Parathyroid adenoma (tissue), 2 donors: ENCODE measurements at regions not wholly inside any gene's neighbourhood (a gene's known extent, or its start where the extent isn't known, plus 50 kb on each side); places are given as distances from the start of the nearest gene placed in this dataset.
"Not testable (repeated sequence)": the region's sequence is repeated elsewhere in the genome, so short reads cannot be mapped to it uniquely, and the experiment has no call there.

ENCODE experiments used
- H2AFZ ChIP-seq: fragments of 300-600 bp; sonication (generic); one replicate; pipeline ENCODE4 v1.7.0; 2017; ENCODE audit warnings: antibody characterized with exemption, mild to moderate bottlenecking
- H3K27ac ChIP-seq: fragments of 300-600 bp; sonication (generic); one replicate; pipeline ENCODE4 v1.7.0; 2017
- H3K27me3 ChIP-seq: fragments of 300-600 bp; sonication (generic); one replicate; pipeline ENCODE4 v1.7.0; 2017; ENCODE audit warnings: low read length; ENCODE audit not compliant: control insufficient read depth, insufficient read depth
- H3K36me3 ChIP-seq: fragments of 300-600 bp; sonication (generic); one replicate; pipeline ENCODE4 v1.7.0; 2017; ENCODE audit warnings: low read length; ENCODE audit not compliant: control insufficient read depth, insufficient read depth
- H3K4me1 ChIP-seq: fragments of 300-600 bp; sonication (generic); one replicate; pipeline ENCODE4 v1.7.0; 2017; ENCODE audit warnings: control low read depth
- H3K4me2 ChIP-seq: fragments of 300-600 bp; sonication (generic); one replicate; pipeline ENCODE4 v1.7.0; 2017; ENCODE audit warnings: low read length
- H3K4me3 ChIP-seq: fragments of 300-600 bp; sonication (generic); one replicate; pipeline ENCODE4 v1.7.0; 2017; ENCODE audit warnings: low read depth, low read length
- H3K79me2 ChIP-seq: fragments of 300-600 bp; sonication (generic); one replicate; pipeline ENCODE4 v1.7.0; 2017; ENCODE audit warnings: control low read depth
- H3K9ac ChIP-seq: fragments of 300-600 bp; sonication (generic); one replicate; pipeline ENCODE4 v1.7.0; 2017; ENCODE audit warnings: mild to moderate bottlenecking
- H3K9me3 ChIP-seq: fragments of 300-600 bp; sonication (generic); one replicate; pipeline ENCODE4 v1.7.0; 2017; ENCODE audit warnings: low read length; ENCODE audit not compliant: control insufficient read depth
- TF ChIP-seq, protein P1 (sequence below): fragments of 300-600 bp; sonication (generic); IDR thresholded peaks from one replicate; pipeline ENCODE4 v1.7.0; 2017; ENCODE audit warnings: antibody characterized with exemption, mild to moderate bottlenecking
- donor health status: primary hyperparathyroidism.

DNA sequence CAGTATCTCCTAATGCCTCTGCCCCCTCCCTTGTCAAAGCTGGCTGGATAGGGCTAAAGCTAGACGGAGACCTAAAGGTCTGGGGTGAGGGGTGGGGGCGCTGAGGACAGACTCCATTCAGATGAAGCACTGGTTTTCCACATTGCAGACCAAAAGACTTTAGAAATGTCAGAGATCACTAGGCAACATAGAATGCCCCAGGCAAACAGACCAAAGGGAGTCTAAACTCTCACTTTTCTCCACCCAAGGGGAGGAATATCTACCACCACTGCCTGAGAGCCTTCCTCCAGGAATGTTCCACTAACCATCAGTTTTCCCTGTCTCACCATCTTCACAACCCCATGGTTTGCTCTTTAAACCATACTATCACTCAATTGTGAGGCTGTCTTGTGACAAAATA is 106.9 kb upstream of the KRAS start:
- no peak overlapping the region for H2AFZ ChIP-seq
- no peak overlapping the region for H3K4me2 ChIP-seq
- no peaks in the 10 kb centered on the region for H3K9me3 ChIP-seq
- no peak overlapping the region for H3K9ac ChIP-seq
- no peaks in the 10 kb centered on the region for H3K79me2 ChIP-seq
- no peaks in the 10 kb centered on the region for H3K4me1 ChIP-seq
- TF ChIP-seq, protein P1, sequence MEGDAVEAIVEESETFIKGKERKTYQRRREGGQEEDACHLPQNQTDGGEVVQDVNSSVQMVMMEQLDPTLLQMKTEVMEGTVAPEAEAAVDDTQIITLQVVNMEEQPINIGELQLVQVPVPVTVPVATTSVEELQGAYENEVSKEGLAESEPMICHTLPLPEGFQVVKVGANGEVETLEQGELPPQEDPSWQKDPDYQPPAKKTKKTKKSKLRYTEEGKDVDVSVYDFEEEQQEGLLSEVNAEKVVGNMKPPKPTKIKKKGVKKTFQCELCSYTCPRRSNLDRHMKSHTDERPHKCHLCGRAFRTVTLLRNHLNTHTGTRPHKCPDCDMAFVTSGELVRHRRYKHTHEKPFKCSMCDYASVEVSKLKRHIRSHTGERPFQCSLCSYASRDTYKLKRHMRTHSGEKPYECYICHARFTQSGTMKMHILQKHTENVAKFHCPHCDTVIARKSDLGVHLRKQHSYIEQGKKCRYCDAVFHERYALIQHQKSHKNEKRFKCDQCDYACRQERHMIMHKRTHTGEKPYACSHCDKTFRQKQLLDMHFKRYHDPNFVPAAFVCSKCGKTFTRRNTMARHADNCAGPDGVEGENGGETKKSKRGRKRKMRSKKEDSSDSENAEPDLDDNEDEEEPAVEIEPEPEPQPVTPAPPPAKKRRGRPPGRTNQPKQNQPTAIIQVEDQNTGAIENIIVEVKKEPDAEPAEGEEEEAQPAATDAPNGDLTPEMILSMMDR: no peak
- H3K36me3 ChIP-seq: no peaks in the 10 kb centered on the region
- no peak overlapping the region for H3K4me3 ChIP-seq
- H3K27ac ChIP-seq: no peak overlapping the region
- no peaks in the 10 kb centered on the region for H3K27me3 ChIP-seq

DNA sequence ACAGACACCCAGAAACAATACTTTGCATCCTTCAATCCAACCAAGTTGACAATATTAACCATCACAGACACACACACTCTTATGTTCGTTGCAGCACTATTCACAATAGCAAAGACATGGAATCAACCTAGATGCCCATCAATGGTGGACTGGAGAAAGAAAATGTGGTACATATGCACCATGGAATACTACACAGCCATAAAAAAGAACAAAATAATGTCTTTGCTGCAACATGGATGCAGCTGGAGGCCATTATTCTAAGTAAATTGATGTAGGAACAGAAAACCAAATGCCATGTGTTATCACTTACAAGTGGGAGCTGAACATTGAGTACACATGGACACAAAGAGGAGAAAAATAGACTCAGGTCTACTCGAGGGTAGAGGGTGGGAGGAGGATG is 102.2 kb upstream of the KRAS start:
- not testable (repeated sequence) for H3K4me1 ChIP-seq, H3K79me2 ChIP-seq, H3K36me3 ChIP-seq, H3K9ac ChIP-seq, H3K27ac ChIP-seq, H3K27me3 ChIP-seq, H3K4me3 ChIP-seq, H3K4me2 ChIP-seq, H3K9me3 ChIP-seq, H2AFZ ChIP-seq

DNA sequence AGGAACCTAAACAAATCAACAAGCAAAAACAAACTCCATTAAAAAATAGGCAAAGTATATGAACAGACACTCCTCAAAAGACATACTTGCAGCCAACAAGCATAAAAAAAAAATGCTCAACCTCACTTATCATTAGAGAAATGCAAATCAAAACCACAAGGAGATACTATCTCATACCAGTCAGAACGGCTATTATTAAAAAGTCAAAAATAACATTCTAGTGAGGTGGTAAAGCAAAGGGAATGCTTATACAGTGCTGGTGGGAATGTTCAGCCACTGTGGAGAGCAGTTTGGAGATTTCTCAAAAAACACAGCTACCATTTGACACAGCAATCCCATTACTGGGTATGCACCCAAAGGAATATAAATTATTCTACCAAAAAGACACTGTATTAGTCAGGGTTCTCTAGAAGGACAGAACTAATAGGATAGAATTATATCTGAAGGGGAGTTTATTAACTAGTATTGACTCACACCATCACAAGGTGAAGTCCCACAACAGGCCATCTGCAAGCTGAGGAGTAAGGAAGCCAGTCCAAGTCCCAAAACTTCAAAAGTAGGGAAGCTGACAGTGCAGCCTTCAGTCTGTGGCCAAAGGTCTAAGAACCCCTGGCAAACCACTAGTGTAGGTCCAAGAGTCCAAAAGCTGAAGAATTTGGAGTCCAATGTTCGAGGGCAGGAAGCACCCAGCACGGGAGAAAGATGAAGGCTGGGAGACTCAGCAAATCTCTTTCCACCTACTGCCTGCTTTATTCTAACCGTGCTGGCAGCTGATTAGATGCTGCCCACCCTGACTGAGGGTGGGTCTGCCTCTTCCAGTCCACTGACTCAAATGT is 101.6 kb upstream of the KRAS start:
- H3K27ac ChIP-seq: no peak overlapping the region
- no peaks in the 10 kb centered on the region for H3K4me1 ChIP-seq
- no peaks in the 10 kb centered on the region for H3K9me3 ChIP-seq
- no peak overlapping the region for H3K9ac ChIP-seq
- no peak overlapping the region for H2AFZ ChIP-seq
- no peaks in the 10 kb centered on the region for H3K27me3 ChIP-seq
- no peaks in the 10 kb centered on the region for H3K36me3 ChIP-seq
- no peak overlapping the region for H3K4me2 ChIP-seq
- TF ChIP-seq, protein P1: no peak
- no peaks in the 10 kb centered on the region for H3K79me2 ChIP-seq
- H3K4me3 ChIP-seq: no peak overlapping the region

DNA sequence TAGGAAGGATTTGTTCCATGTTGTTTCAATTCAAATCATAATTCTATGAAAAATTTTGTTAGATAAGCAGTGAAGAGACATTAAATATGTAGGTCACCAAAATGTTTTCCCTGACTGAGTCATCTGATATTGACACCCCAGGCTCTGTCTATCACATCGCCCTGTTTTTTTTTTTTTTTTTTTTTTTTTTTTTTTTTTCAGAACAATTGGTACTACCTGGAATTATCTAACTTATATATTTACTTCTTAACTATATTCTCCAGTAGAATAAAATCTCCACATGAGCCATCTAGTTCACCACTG is 97.8 kb upstream of the KRAS start:
- Histone ChIP-seq H3K79me2 (no peaks in the 10 kb centered on the region), H2AFZ (no peak overlapping the region), H3K27ac (no peak overlapping the region), H3K4me3 (no peak overlapping the region), H3K36me3 (no peaks in the 10 kb centered on the region), H3K4me1 (no peaks in the 10 kb centered on the region), H3K4me2 (no peak overlapping the region), H3K9me3 (no peaks in the 10 kb centered on the region), H3K27me3 (no peaks in the 10 kb centered on the region), H3K9ac (no peak overlapping the region)
- TF ChIP-seq, protein P1: no peak

DNA sequence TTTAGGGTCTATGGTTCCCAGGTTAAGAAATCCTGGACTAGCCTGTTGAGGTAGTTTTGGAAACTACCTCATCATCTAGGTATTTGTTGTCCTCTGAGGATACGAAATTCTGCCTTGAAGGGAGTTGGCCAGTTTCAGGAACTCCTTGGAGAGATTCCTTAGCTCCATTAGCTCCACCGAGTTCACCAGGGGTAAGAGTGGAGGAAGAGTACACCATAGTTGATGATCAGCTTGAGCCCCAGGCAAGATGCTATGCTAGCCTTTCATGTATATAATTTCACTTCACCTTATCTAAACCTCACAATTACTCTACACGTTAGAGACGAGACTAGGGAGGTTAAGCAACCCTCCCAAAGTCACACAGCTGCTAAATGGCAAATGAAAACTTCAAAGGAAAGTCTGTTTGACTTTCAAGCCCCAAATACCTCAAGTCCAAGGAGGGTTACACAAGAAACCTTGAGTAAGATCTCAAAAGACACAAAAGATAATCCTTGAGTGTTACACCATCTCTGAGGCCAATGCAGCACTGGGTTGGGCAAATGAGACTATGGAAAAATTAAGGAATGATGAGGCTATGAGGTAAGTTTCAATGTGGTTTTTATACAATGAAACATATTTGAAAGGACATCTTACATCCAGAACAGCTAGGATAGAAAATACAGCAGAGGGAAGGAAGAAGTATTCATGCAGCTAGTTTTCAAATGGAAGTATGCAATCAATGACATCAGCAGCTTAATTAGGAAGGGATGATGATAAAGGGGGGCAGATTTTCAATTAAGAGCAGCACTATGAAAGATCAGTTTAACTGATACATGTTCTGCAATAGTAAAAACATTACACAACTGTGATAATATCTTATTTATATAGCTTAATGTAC is 97.2 kb upstream of the KRAS start:
- TF ChIP-seq, protein P1: no peak

DNA sequence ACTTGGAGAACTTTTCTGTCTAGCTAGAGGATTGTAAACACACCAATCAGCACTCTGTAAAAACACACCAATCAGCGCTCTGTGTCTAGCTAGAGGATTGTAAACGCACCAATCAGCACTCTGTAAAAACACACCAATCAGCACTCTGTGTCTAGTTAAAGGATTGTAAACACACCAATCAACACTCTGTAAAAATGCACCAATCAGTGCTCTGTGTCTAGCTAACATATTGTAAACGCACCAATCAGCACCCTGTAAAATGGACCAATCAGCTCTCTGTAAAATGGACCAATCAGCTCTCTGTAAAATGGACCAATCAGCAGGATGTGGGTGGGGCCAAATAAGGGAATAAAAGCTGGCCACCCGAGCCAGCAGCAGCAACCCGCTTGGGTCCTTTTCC is 91.1 kb upstream of the KRAS start:
- H3K27ac ChIP-seq, H3K4me2 ChIP-seq, H2AFZ ChIP-seq, H3K4me3 ChIP-seq, H3K9ac ChIP-seq, H3K4me1 ChIP-seq, H3K79me2 ChIP-seq, H3K27me3 ChIP-seq, H3K36me3 ChIP-seq, H3K9me3 ChIP-seq: not testable (repeated sequence)

More for the DNA sequence above, 97.2 kb upstream of the KRAS start:
- H3K36me3 ChIP-seq: no peaks in the 10 kb centered on the region
- H3K4me3 ChIP-seq: no peak overlapping the region
- no peak overlapping the region for H3K27ac ChIP-seq
- no peaks in the 10 kb centered on the region for H3K9me3 ChIP-seq
- H3K79me2 ChIP-seq: no peaks in the 10 kb centered on the region
- no peak overlapping the region for H3K4me2 ChIP-seq
- H3K4me1 ChIP-seq: no peaks in the 10 kb centered on the region
- H2AFZ ChIP-seq: no peak overlapping the region
- H3K9ac ChIP-seq: no peak overlapping the region
- no peaks in the 10 kb centered on the region for H3K27me3 ChIP-seq
